WTC11 (cell line): ENCODE measurements at regions not wholly inside any gene's neighbourhood (a gene's known extent, or its start where the extent isn't known, plus 50 kb on each side); places are given as distances from the start of the nearest gene placed in this dataset.

Experiments
- ATF3 ChIP-seq: sonication (generic); formaldehyde crosslinking; conservative IDR thresholded peaks from 2 replicates; pipeline ENCODE4 v1.8.1; 2022; ENCODE audit warnings: mild to moderate bottlenecking, missing genetic modification reagents
- CREM ChIP-seq: sonication (generic); formaldehyde crosslinking; IDR thresholded peaks from 2 replicates; pipeline ENCODE4 v1.8.1; 2022; ENCODE audit warnings: mild to moderate bottlenecking, missing genetic modification reagents, moderate library complexity
- CTCF ChIP-seq: fragments of 200-600 bp; IDR thresholded peaks from 2 replicates; pipeline ENCODE4 v1.8.0; 2022; ENCODE audit warnings: antibody characterized with exemption
- MAX ChIP-seq: sonication (generic); formaldehyde crosslinking; IDR thresholded peaks from 2 replicates; pipeline ENCODE4 v1.8.0; 2022; ENCODE audit warnings: mild to moderate bottlenecking, missing genetic modification reagents
- NFYB ChIP-seq: sonication (generic); formaldehyde crosslinking; conservative IDR thresholded peaks from 2 replicates; pipeline ENCODE4 v1.8.0; 2022; ENCODE audit warnings: low read depth, missing genetic modification reagents
- SP1 ChIP-seq: sonication (generic); formaldehyde crosslinking; conservative IDR thresholded peaks from 2 replicates; pipeline ENCODE4 v1.8.1; 2022; ENCODE audit warnings: missing genetic modification reagents
- TP53 ChIP-seq: sonication (generic); formaldehyde crosslinking; IDR thresholded peaks from 2 replicates; pipeline ENCODE4 v1.8.1; 2023; ENCODE audit warnings: mild to moderate bottlenecking, missing genetic modification reagents
- USF1 ChIP-seq: sonication (generic); formaldehyde crosslinking; IDR thresholded peaks from 2 replicates; pipeline ENCODE4 v1.8.0; 2022; ENCODE audit warnings: mild to moderate bottlenecking, missing genetic modification reagents
- ZNF263 ChIP-seq: sonication (generic); formaldehyde crosslinking; IDR thresholded peaks from 2 replicates; pipeline ENCODE4 v1.8.1; 2022; ENCODE audit warnings: low read depth, mild to moderate bottlenecking, moderate library complexity, missing genetic modification reagents

GRCh38 chr9:655875-656274 lies 185.6 kb upstream of the DMRT1 start:
- TF ChIP-seq MAX (CRISPR knock-in tag) = no peak
- no peak for TF ChIP-seq ATF3 (CRISPR knock-in tag)
- TF ChIP-seq CTCF = no peak
- TF ChIP-seq TP53 (CRISPR knock-in tag) = no peak
- TF ChIP-seq CREM = no peak
- TF ChIP-seq NFYB (CRISPR knock-in tag) = no peak
- no peak for TF ChIP-seq ZNF263
- TF ChIP-seq SP1 (CRISPR knock-in tag) = no peak
- TF ChIP-seq USF1 (CRISPR knock-in tag) = no peak
